SK-N-SH treated with all-trans-retinoic acid at 6 μM for 48 hours (cell line): ENCODE measurements at regions not wholly inside any gene's neighbourhood (a gene's known extent, or its start where the extent isn't known, plus 50 kb on each side); places are given as distances from the start of the nearest gene placed in this dataset.
"Not testable (repeated sequence)": the region's sequence is repeated elsewhere in the genome, so short reads cannot be mapped to it uniquely, and the experiment has no call there.

Experiments
- ISL1 ChIP-seq: fragments of 250-450 bp; sonication (Bioruptor Pico); IDR thresholded peaks from 2 replicates; pipeline ENCODE4 v2.1.2; 2022; ENCODE audit warnings: mild to moderate bottlenecking, moderate library complexity
- OSR1 ChIP-seq: fragments of 250-450 bp; sonication (Bioruptor Pico); IDR thresholded peaks from 2 replicates; pipeline ENCODE4 v1.8.0; 2022; ENCODE audit warnings: moderate library complexity, mild to moderate bottlenecking, inconsistent platforms
- PATZ1 ChIP-seq: fragments of 250-450 bp; sonication (Bioruptor Pico); IDR thresholded peaks from 2 replicates; pipeline ENCODE4 v1.8.0; 2020; ENCODE audit warnings: mild to moderate bottlenecking, moderate library complexity, borderline replicate concordance
- RARB ChIP-seq: fragments of 250-450 bp; sonication (Bioruptor Pico); IDR thresholded peaks from 2 replicates; pipeline ENCODE4 v1.8.0; 2021; ENCODE audit warnings: mild to moderate bottlenecking, moderate library complexity
- SNAI2 ChIP-seq: fragments of 250-450 bp; sonication (Bioruptor Pico); IDR thresholded peaks from 2 replicates; pipeline ENCODE4 v1.5.0; 2020; ENCODE audit warnings: mild to moderate bottlenecking, moderate library complexity
- ZNF70 ChIP-seq: fragments of 450-650 bp; formaldehyde crosslinking; IDR thresholded peaks from 2 replicates; pipeline ENCODE4 v1.5.0; 2020; ENCODE audit warnings: mild to moderate bottlenecking, moderate library complexity
- TF ChIP-seq, protein P1 (sequence below): fragments of 250-450 bp; sonication (Bioruptor Pico); IDR thresholded peaks from 2 replicates; pipeline ENCODE4 v1.5.1; 2020; ENCODE audit warnings: low read depth, mild to moderate bottlenecking, moderate library complexity

DNA sequence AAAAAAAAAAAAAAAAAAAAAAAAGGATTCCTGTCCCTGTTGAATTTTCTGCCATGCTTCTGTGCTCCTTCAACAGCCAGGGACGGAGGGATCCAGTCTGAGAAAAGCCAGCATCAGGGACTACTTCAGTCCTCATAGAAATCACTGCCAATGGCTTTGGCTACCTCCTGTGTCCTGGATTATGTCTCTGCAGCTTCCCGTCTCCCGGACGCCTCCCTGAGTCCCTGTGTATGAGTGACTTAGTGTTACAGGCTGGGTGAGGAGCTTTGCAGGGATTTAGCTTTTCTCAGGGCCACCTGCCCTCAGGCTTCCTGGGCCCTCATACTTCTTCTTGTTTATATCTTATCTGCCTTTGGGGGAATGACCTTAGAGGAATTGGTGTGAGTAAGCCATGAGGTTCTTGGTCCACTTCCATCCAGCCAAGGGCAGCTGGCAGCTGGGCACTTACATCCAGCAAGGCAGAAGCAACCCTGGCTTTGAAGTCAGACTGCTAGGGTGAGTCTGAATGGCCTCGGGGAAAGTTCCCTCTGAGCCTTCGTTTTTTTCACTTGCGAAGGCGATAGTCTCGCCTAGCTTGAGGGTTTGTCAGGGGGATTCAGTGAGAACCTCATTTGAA, 83.6 kb upstream of the CRYM start:
- TF ChIP-seq PATZ1, ZNF70, ISL1, SNAI2, OSR1, RARB (CRISPR knock-in tag): not testable (repeated sequence)
- TF ChIP-seq, protein P1, sequence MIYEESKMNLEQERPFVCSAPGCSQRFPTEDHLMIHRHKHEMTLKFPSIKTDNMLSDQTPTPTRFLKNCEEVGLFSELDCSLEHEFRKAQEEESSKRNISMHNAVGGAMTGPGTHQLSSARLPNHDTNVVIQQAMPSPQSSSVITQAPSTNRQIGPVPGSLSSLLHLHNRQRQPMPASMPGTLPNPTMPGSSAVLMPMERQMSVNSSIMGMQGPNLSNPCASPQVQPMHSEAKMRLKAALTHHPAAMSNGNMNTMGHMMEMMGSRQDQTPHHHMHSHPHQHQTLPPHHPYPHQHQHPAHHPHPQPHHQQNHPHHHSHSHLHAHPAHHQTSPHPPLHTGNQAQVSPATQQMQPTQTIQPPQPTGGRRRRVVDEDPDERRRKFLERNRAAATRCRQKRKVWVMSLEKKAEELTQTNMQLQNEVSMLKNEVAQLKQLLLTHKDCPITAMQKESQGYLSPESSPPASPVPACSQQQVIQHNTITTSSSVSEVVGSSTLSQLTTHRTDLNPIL (CRISPR knock-in tag), result not testable (repeated sequence)
